LoVo (cell line): ENCODE measurements at regions not wholly inside any gene's neighbourhood (a gene's known extent, or its start where the extent isn't known, plus 50 kb on each side); places are given as distances from the start of the nearest gene placed in this dataset.

Experiments
- DNase-seq: peaks from one replicate; pipeline ENCODE4 v3.0.0-alpha.2; 2016; ENCODE audit warnings: low spot score

GRCh38 chr7:118022546-118022945 lies 149.3 kb upstream of the CTTNBP2 start:
- no peak for DNase-seq

GRCh38 chr7:118026791-118027190 lies 153.6 kb upstream of the CTTNBP2 start:
- DNase-seq = no peak

GRCh38 chr7:118028226-118028625 lies 155.0 kb upstream of the CTTNBP2 start:
- DNase-seq = no peak

- no peak for DNase-seq
These were observed 154.0 kb upstream of the LSM8 start for GRCh38 chr7:118029826-118030422.

- DNase-seq = no peak
These were observed 150.7 kb upstream of the LSM8 start for GRCh38 chr7:118033273-118033672.

GRCh38 chr7:118039963-118040489 lies 143.9 kb upstream of the LSM8 start:
- DNase-seq = no peak

GRCh38 chr7:118040562-118040961 lies 143.4 kb upstream of the LSM8 start:
- no peak for DNase-seq

- DNase-seq = no peak
These were observed 142.6 kb upstream of the LSM8 start for GRCh38 chr7:118041251-118041878.

- DNase-seq = no peak
These were observed 138.3 kb upstream of the LSM8 start for GRCh38 chr7:118045629-118046028.

GRCh38 chr7:118046086-118046485 lies 137.9 kb upstream of the LSM8 start:
- DNase-seq = no peak

GRCh38 chr7:118046801-118047200 lies 137.2 kb upstream of the LSM8 start:
- no peak for DNase-seq

GRCh38 chr7:118052336-118052735 lies 131.6 kb upstream of the LSM8 start:
- DNase-seq = no peak

- DNase-seq = no peak
These were observed 130.6 kb upstream of the LSM8 start for GRCh38 chr7:118053353-118053752.

GRCh38 chr7:118054529-118054928 lies 129.4 kb upstream of the LSM8 start:
- DNase-seq = no peak

GRCh38 chr7:118055647-118056046 lies 128.3 kb upstream of the LSM8 start:
- DNase-seq = no peak

- DNase-seq = no peak
These were observed 126.6 kb upstream of the LSM8 start for GRCh38 chr7:118057404-118057803.

GRCh38 chr7:118059209-118059608 lies 124.8 kb upstream of the LSM8 start:
- no peak for DNase-seq

GRCh38 chr7:118060692-118061091 lies 123.3 kb upstream of the LSM8 start:
- DNase-seq = no peak

GRCh38 chr7:118061386-118061785 lies 122.6 kb upstream of the LSM8 start:
- DNase-seq = no peak

GRCh38 chr7:118072893-118073674 lies 110.9 kb upstream of the LSM8 start:
- peak; percentile 36 for DNase-seq

GRCh38 chr7:118075936-118076335 lies 108.0 kb upstream of the LSM8 start:
- DNase-seq = no peak

GRCh38 chr7:118076564-118076963 lies 107.4 kb upstream of the LSM8 start:
- no peak for DNase-seq

GRCh38 chr7:118078015-118078414 lies 105.9 kb upstream of the LSM8 start:
- DNase-seq = no peak
